Thymus (tissue), 11 donors: ENCODE measurements at regions not wholly inside any gene's neighbourhood (a gene's known extent, or its start where the extent isn't known, plus 50 kb on each side); places are given as distances from the start of the nearest gene placed in this dataset.
"Not testable (repeated sequence)": the region's sequence is repeated elsewhere in the genome, so short reads cannot be mapped to it uniquely, and the experiment has no call there.

ENCODE experiments used
- DNase-seq, 9 donors: peaks; one replicate each; pipeline ENCODE4 v3.0.0-alpha.2; 2013; ENCODE audit warnings: low spot score in 9 of 9, low read depth in 6 of 9, missing footprints in 1 of 9
- H3K27ac ChIP-seq, 2 donors: one replicate each; pipeline ENCODE4 v1.5.1; 2013; ENCODE audit warnings: control low read depth in 1 of 2, low read depth in 1 of 2, low read length in 1 of 2, mild to moderate bottlenecking in 1 of 2, moderate library complexity in 1 of 2
- H3K27me3 ChIP-seq, 2 donors: one replicate each; pipeline ENCODE4 v1.5.1; 2013; ENCODE audit warnings: low read length in 1 of 2; ENCODE audit not compliant: control insufficient read depth in 2 of 2, insufficient read depth in 1 of 2
- H3K36me3 ChIP-seq, 2 donors: one replicate each; pipeline ENCODE4 v1.5.1; 2013; ENCODE audit warnings: low read length in 1 of 2, mild to moderate bottlenecking in 1 of 2, moderate library complexity in 1 of 2; ENCODE audit not compliant: control insufficient read depth in 2 of 2, insufficient read depth in 2 of 2
- H3K4me1 ChIP-seq, 2 donors: one replicate each; pipeline ENCODE4 v1.5.1; 2013; ENCODE audit warnings: low read length in 2 of 2; ENCODE audit not compliant: control insufficient read depth in 2 of 2, insufficient read depth in 2 of 2
- H3K4me3 ChIP-seq, 2 donors: one replicate each; pipeline ENCODE4 v1.5.1; 2013; ENCODE audit warnings: low read length in 2 of 2, control low read depth in 1 of 2, mild to moderate bottlenecking in 1 of 2
- H3K9me3 ChIP-seq, 2 donors: one replicate each; pipeline ENCODE4 v1.5.1; 2013; ENCODE audit warnings: low read length in 1 of 2, mild to moderate bottlenecking in 1 of 2; ENCODE audit not compliant: control insufficient read depth in 2 of 2, insufficient read depth in 1 of 2
- WGBS: extraction: QIAGEN DNeasy Blood & Tissue Kit; methylation state at CpG from one replicate; pipeline ENCODE4 v1.1.7; 2013; 5-methylcytosine and 5-hydroxymethylcytosine counted together
- donor health status: healthy.

GRCh38 chr12:46590991-46591703 lies 218.6 kb upstream of the SLC38A2 start:
- peak overlapping the region in 1 of 2 donors; percentile 31 for H3K27ac ChIP-seq
- no peak for DNase-seq
- 97% methylated on average over 5 of the region's 5 CpGs for WGBS
- H3K27me3 ChIP-seq, result no peaks in the 10 kb centered on the region
- H3K9me3 ChIP-seq, result peaks cover 0 to 1% of the 10 kb centered on the region in 2 donors
- H3K36me3 ChIP-seq, result no peaks in the 10 kb centered on the region
- H3K4me3 ChIP-seq, result no peak overlapping the region
- peaks cover under 1 to 2% of the 10 kb centered on the region in 2 donors for H3K4me1 ChIP-seq

DNA sequence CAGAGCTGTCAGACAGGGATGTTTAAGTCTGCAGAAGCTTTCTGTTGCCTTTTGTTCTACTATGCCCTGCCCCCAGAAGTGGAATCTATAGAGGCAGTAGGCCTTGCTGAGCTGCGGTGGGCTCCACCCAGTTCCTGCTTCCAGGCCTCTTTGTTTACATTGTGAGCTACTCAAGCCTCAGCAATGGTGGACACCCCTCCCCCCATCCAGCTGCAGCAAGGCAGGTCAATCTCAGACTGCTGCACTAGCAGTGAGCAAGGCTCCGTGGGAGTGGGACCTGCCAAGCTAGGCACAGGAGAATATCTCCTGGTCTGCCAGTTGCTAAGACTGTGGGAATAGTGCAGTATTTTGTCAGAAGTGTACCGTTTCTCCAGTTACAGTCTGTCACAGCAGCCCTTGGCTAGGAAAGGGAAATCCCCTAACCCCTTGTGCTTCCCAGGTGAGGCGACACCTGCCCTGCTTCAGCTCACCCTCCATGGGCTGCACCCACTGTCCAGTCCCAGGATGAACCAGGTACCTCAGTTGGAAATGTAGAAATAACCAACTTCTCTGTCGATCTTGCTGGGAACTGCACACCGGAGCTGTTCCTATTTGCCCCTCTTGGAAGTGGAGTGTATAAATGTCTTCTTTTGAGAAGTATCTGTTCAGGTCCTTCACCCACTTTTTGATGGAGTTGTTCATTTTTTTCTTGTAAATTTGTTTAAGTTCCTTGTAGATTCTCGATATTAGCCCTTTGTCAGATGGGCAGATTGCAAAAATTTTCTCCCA lies 213.5 kb upstream of the SLC38A2 start:
- H3K9me3 ChIP-seq, result peaks cover 0 to 8% of the 10 kb centered on the region in 2 donors
- no peaks in the 10 kb centered on the region for H3K27me3 ChIP-seq
- H3K4me1 ChIP-seq, result peaks cover 7 to 12% of the 10 kb centered on the region in 2 donors
- DNase-seq, result peak in 8 of 9 donors; percentile 26 to 84 (median 52)
- no peaks in the 10 kb centered on the region for H3K36me3 ChIP-seq
- H3K27ac ChIP-seq, result peak overlapping the region; percentile 51 to 60
- 71% methylated on average over 7 of the region's 7 CpGs for WGBS
- H3K4me3 ChIP-seq, result no peak overlapping the region

- not testable (repeated sequence) for H3K27me3 ChIP-seq, H3K27ac ChIP-seq, DNase-seq, H3K36me3 ChIP-seq, H3K4me3 ChIP-seq, H3K9me3 ChIP-seq
- peaks cover 7 to 12% of the 10 kb centered on the region in 2 donors for H3K4me1 ChIP-seq
- 97% methylated on average over 4 of the region's 4 CpGs for WGBS
These were observed 211.5 kb upstream of the SLC38A2 start for GRCh38 chr12:46584098-46584497.

- H3K4me1 ChIP-seq, result peaks cover 7 to 12% of the 10 kb centered on the region in 2 donors
- not testable (repeated sequence) for H3K27ac ChIP-seq, H3K27me3 ChIP-seq, DNase-seq, H3K9me3 ChIP-seq, H3K4me3 ChIP-seq, H3K36me3 ChIP-seq
- 96% methylated on average over 2 of the region's 2 CpGs for WGBS
These were observed 209.4 kb upstream of the SLC38A2 start for GRCh38 chr12:46581990-46582389.

GRCh38 chr12:46580445-46580844 lies 207.9 kb upstream of the SLC38A2 start:
- Histone ChIP-seq H3K4me1 (peaks cover 0 to 3% of the 10 kb centered on the region in 2 donors), H3K27me3 (no peaks in the 10 kb centered on the region), H3K4me3 (no peak overlapping the region), H3K36me3 (no peaks in the 10 kb centered on the region), H3K27ac (no peak overlapping the region), H3K9me3 (no peaks in the 10 kb centered on the region)
- WGBS, result 96% methylated on average over 1 of the region's 1 CpG
- DNase-seq, result no peak

GRCh38 chr12:46579474-46579873 lies 206.9 kb upstream of the SLC38A2 start:
- Histone ChIP-seq H3K36me3 (no peaks in the 10 kb centered on the region), H3K27ac (no peak overlapping the region), H3K27me3 (no peaks in the 10 kb centered on the region), H3K4me3 (no peak overlapping the region), H3K4me1 (no peaks in the 10 kb centered on the region), H3K9me3 (no peaks in the 10 kb centered on the region)
- no peak for DNase-seq

DNA sequence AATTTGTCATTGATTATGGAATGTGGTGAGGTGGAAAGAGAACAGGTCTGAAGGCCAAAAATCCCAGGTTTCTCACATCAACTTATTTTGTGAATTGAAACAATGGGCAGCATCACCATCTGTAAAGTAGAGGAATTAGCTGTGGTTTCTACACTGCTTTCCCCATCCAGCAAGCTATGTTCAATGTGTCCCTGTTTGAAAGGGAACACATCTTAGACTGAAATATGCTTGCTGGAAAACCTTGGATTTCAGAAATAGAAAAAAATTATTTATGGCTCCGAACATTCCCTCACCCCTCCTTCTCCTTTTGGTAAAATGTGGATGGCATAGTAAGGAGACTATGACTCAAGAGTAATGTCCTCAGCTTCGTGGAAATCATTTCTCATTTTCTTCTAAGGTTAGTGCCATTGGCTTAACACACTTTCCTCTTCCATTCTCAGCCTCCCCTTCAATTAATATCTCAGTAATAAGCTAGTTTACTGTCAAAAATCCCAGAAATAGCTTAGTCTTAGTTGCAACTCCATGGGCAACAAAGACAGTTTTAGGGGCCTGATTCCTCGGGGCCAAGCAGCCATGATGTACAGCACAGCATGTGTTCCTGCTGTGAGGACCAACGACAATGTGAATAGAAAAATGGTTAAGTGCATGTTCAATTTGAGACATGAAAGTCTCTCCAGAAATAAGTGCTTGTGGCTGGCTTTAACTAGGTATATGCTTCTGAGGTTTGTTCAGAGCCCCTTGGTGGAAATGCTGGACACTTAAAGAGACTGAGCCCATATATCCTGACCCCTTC lies 205.8 kb upstream of the SLC38A2 start:
- 95% methylated on average over 4 of the region's 4 CpGs for WGBS
- Histone ChIP-seq H3K36me3 (no peaks in the 10 kb centered on the region), H3K9me3 (no peaks in the 10 kb centered on the region), H3K27me3 (no peaks in the 10 kb centered on the region), H3K27ac (no peak overlapping the region), H3K4me3 (no peak overlapping the region), H3K4me1 (no peaks in the 10 kb centered on the region)
- no peak for DNase-seq

DNA sequence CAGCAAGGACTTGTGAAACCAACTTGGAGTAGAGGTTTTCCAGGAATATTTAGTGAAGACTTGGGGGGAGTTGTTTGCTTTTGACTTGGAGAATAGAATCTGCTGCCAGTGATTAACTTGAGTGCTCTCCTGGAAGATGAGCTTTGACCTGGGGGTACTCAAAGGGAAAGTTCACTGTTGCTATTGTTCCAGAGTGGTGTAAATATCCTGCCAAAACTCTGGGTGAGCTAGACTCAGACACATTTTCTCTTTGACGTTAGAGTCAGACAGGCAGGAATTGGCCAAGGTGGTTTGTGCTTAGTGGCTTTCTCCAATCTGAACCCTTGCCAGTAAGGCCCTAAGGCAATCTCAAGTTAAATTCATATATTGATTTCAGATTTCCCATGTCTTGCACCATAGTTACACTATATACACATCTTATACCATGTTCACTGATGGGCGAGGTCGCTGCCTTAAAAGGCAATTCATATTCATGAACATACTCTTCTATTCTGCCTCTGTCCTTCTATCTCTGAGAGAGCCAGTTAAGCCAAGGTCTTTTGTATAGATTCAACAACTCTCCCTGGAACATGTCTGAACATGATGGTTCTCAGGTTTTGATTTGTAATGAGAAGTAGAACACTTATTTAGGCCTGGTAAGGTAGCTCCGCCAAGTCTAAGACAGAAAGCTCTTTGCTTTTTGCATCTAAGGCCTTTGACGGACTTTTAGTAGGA lies 204.6 kb upstream of the SLC38A2 start:
- H3K4me3 ChIP-seq, result no peak overlapping the region
- WGBS, result 98% methylated on average over 5 of the region's 5 CpGs
- no peaks in the 10 kb centered on the region for H3K4me1 ChIP-seq
- no peak overlapping the region for H3K27ac ChIP-seq
- no peaks in the 10 kb centered on the region for H3K27me3 ChIP-seq
- no peak for DNase-seq
- no peaks in the 10 kb centered on the region for H3K9me3 ChIP-seq
- no peaks in the 10 kb centered on the region for H3K36me3 ChIP-seq
